ENCODE measurements at regions not wholly inside any gene's neighbourhood (a gene's known extent, or its start where the extent isn't known, plus 50 kb on each side); places are given as distances from the start of the nearest gene placed in this dataset.

- Histone ChIP-seq H3K9me2 (ENCODE audit: insufficient read depth) (no peaks in the 10 kb centered on the region; the same call in 1 of the 2 replicates), H3K4me1 (ENCODE audit: insufficient read depth) (no peaks in the 10 kb centered on the region), H3K4me3 (no peak overlapping the region), H3K27ac (ENCODE audit: low read depth) (no peak overlapping the region), H3F3A (replicated peaks; ENCODE audit: low read depth) (no peaks in the 10 kb centered on the region), H3K27me3 (ENCODE audit: insufficient read depth) (no peaks in the 10 kb centered on the region), H3K4me2 (no peak overlapping the region), H2AFZ (no peak overlapping the region), H3K36me3 (ENCODE audit: insufficient read depth) (no peaks in the 10 kb centered on the region), H4K20me1 (replicated peaks; ENCODE audit: insufficient read depth) (no peaks in the 10 kb centered on the region), H3K79me2 (replicated peaks; ENCODE audit: insufficient read depth) (no peaks in the 10 kb centered on the region)
- ATAC-seq (no peak), DNase-seq (ENCODE audit: low spot score) (no peak)
- no peak overlapping the region for H3K4me3 Mint-ChIP-seq
- peaks cover 4% of the 10 kb centered on the region for H3K27me3 Mint-ChIP-seq (ENCODE audit: insufficient read depth, low read depth, poor library complexity)
- H3K27ac Mint-ChIP-seq, result no peak overlapping the region
- no peaks in the 10 kb centered on the region for H3K36me3 Mint-ChIP-seq (ENCODE audit: low read depth)
- TF ChIP-seq POLR2AphosphoS5 (IDR thresholded peaks at IDR 0.05; ENCODE audit: low read depth) (no peak), CREB1 (CRISPR knock-in tag; IDR thresholded peaks at IDR 0.05; ENCODE audit: low read depth) (no peak), ZNF331 (CRISPR knock-in tag; IDR thresholded peaks at IDR 0.05; ENCODE audit: low read depth) (no peak), ZNF462 (CRISPR knock-in tag; IDR thresholded peaks at IDR 0.05) (no peak), ZNF114 (CRISPR knock-in tag; IDR thresholded peaks at IDR 0.05) (no peak), NANOG (IDR thresholded peaks at IDR 0.05; ENCODE audit: borderline replicate concordance) (no peak)
- TF ChIP-seq, protein P1, sequence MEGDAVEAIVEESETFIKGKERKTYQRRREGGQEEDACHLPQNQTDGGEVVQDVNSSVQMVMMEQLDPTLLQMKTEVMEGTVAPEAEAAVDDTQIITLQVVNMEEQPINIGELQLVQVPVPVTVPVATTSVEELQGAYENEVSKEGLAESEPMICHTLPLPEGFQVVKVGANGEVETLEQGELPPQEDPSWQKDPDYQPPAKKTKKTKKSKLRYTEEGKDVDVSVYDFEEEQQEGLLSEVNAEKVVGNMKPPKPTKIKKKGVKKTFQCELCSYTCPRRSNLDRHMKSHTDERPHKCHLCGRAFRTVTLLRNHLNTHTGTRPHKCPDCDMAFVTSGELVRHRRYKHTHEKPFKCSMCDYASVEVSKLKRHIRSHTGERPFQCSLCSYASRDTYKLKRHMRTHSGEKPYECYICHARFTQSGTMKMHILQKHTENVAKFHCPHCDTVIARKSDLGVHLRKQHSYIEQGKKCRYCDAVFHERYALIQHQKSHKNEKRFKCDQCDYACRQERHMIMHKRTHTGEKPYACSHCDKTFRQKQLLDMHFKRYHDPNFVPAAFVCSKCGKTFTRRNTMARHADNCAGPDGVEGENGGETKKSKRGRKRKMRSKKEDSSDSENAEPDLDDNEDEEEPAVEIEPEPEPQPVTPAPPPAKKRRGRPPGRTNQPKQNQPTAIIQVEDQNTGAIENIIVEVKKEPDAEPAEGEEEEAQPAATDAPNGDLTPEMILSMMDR (conservative IDR thresholded peaks at IDR 0.05; ENCODE audit: low read depth in 2 of 2), result no peak
- H3K4me1 Mint-ChIP-seq, result peaks cover 5% of the 10 kb centered on the region
- no peaks in the 10 kb centered on the region for H3K9me3 Mint-ChIP-seq
Measured at GRCh38 chr2:235220331-235220730, 268.5 kb downstream of the SH3BP4 start.

Measured in GM23338 (cell line).